Astrocyte (in vitro differentiated cells and primary cell): ENCODE measurements at regions not wholly inside any gene's neighbourhood (a gene's known extent, or its start where the extent isn't known, plus 50 kb on each side); places are given as distances from the start of the nearest gene placed in this dataset.

Experiments
- CTCF ChIP-seq: IDR thresholded peaks from 2 replicates; pipeline ENCODE4 v1.5.1; 2011; ENCODE audit warnings: low read depth, mild to moderate bottlenecking, inconsistent platforms, low read length, moderate library complexity; ENCODE audit not compliant: insufficient read depth
- EZH2 ChIP-seq: IDR thresholded peaks from 2 replicates; pipeline ENCODE4 v1.6.1; 2012; ENCODE audit warnings: mild to moderate bottlenecking, low read length, inconsistent platforms; ENCODE audit not compliant: insufficient read depth

DNA sequence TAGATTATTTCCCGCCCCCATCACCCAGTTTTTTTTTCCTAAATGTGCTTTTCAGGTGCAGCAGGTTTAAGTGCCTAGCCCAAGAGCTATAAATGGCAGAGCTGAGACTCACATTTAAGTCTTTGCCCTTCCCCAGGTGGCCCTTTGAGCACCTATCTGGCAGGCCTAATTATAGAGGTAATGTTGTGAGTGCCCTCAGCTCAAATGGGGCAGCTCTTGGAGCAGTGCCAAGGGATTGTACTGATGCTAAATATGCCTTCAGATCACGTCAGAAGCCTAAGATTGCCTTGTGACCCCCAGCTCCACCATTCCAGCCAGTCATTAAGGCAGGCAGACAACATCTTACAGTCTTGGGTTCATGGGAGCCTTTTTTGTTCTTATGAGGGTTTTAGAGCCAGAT lies 159.5 kb downstream of the RPLP1 start:
- TF ChIP-seq CTCF, result no peak
- no peak for TF ChIP-seq EZH2
